ENCODE measurements at regions not wholly inside any gene's neighbourhood (a gene's known extent, or its start where the extent isn't known, plus 50 kb on each side); places are given as distances from the start of the nearest gene placed in this dataset.
"Not testable (repeated sequence)": the region's sequence is repeated elsewhere in the genome, so short reads cannot be mapped to it uniquely, and the experiment has no call there.

DNA sequence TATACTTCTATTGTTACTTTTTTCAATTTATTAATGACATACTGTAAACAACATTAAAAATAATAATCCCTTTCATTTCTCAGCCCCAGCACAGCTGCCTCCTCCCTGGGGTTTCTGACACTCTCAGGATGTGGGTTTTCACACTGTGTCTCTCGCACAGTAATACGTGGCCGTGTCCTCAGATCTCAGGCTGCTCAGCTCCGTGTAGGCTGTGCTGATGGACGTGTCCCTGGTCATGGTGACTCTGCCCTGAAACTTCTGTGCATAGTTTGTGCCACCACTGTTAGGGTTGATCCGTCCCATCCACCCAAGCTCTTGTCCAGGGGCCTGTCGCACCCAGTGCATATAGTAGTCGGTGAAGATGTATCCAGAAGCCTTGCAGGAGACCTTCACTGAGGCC, 80.0 kb downstream of the OR4M2 start:
- TF ChIP-seq, protein P1, sequence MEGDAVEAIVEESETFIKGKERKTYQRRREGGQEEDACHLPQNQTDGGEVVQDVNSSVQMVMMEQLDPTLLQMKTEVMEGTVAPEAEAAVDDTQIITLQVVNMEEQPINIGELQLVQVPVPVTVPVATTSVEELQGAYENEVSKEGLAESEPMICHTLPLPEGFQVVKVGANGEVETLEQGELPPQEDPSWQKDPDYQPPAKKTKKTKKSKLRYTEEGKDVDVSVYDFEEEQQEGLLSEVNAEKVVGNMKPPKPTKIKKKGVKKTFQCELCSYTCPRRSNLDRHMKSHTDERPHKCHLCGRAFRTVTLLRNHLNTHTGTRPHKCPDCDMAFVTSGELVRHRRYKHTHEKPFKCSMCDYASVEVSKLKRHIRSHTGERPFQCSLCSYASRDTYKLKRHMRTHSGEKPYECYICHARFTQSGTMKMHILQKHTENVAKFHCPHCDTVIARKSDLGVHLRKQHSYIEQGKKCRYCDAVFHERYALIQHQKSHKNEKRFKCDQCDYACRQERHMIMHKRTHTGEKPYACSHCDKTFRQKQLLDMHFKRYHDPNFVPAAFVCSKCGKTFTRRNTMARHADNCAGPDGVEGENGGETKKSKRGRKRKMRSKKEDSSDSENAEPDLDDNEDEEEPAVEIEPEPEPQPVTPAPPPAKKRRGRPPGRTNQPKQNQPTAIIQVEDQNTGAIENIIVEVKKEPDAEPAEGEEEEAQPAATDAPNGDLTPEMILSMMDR (IDR thresholded peaks at IDR 0.05) = not testable (repeated sequence)
- TF ChIP-seq POLR2A (IDR thresholded peaks at IDR 0.05) = not testable (repeated sequence)

Measured in right lobe of liver (tissue), 4 donors.